Inflammatory macrophage treated with lipopolysaccharide for 4 hours (primary cell): ENCODE measurements at regions not wholly inside any gene's neighbourhood (a gene's known extent, or its start where the extent isn't known, plus 50 kb on each side); places are given as distances from the start of the nearest gene placed in this dataset.
"Not testable (repeated sequence)": the region's sequence is repeated elsewhere in the genome, so short reads cannot be mapped to it uniquely, and the experiment has no call there.

Source experiments
- DNase-seq: peaks from one replicate; pipeline ENCODE4 v3.0.0-alpha.2; 2020

- no peak for DNase-seq
Observed at GRCh38 chr19:29154163-29154562, 58.8 kb downstream of the UQCRFS1 start.

GRCh38 chr19:29145756-29146155, 67.2 kb downstream of the UQCRFS1 start:
- no peak for DNase-seq

GRCh38 chr19:29143183-29143582, 69.8 kb downstream of the UQCRFS1 start:
- no peak for DNase-seq

GRCh38 chr19:29139227-29139626, 73.7 kb downstream of the UQCRFS1 start:
- DNase-seq = no peak

- DNase-seq = not testable (repeated sequence)
Observed at GRCh38 chr19:29138206-29138605, 74.7 kb downstream of the UQCRFS1 start.

- no peak for DNase-seq
Observed at GRCh38 chr19:29131456-29131855, 81.5 kb downstream of the UQCRFS1 start.

- no peak for DNase-seq
Observed at GRCh38 chr19:29129148-29129547, 83.8 kb downstream of the UQCRFS1 start.

- no peak for DNase-seq
Observed at GRCh38 chr19:29128203-29128602, 84.7 kb downstream of the UQCRFS1 start.

- no peak for DNase-seq
Observed at GRCh38 chr19:29122185-29122584, 90.8 kb downstream of the UQCRFS1 start.

GRCh38 chr19:29121684-29122083, 91.3 kb downstream of the UQCRFS1 start:
- DNase-seq = no peak

- DNase-seq = no peak
Observed at GRCh38 chr19:29120466-29120865, 92.5 kb downstream of the UQCRFS1 start.

GRCh38 chr19:29119590-29119989, 93.4 kb downstream of the UQCRFS1 start:
- no peak for DNase-seq

GRCh38 chr19:29118389-29118788, 94.6 kb downstream of the UQCRFS1 start:
- DNase-seq = no peak

- no peak for DNase-seq
Observed at GRCh38 chr19:29117926-29118325, 95.0 kb downstream of the UQCRFS1 start.

GRCh38 chr19:29115181-29115580, 97.8 kb downstream of the UQCRFS1 start:
- no peak for DNase-seq

GRCh38 chr19:29113838-29114237, 99.1 kb downstream of the UQCRFS1 start:
- no peak for DNase-seq

- no peak for DNase-seq
Observed at GRCh38 chr19:29111576-29111975, 101.4 kb downstream of the UQCRFS1 start.

GRCh38 chr19:29107831-29108230, 105.1 kb downstream of the UQCRFS1 start:
- no peak for DNase-seq

- DNase-seq = no peak
Observed at GRCh38 chr19:29106346-29106885, 106.5 kb downstream of the UQCRFS1 start.

- no peak for DNase-seq
Observed at GRCh38 chr19:29105629-29106292, 107.2 kb downstream of the UQCRFS1 start.

- no peak for DNase-seq
Observed at GRCh38 chr19:29104605-29105241, 108.2 kb downstream of the UQCRFS1 start.

GRCh38 chr19:29098863-29099481, 114.0 kb downstream of the UQCRFS1 start:
- no peak for DNase-seq

GRCh38 chr19:29098091-29098490, 114.9 kb downstream of the UQCRFS1 start:
- no peak for DNase-seq

GRCh38 chr19:29096896-29097295, 116.1 kb downstream of the UQCRFS1 start:
- DNase-seq = no peak
